Fibroblast of pulmonary artery (primary cell): ENCODE measurements at regions not wholly inside any gene's neighbourhood (a gene's known extent, or its start where the extent isn't known, plus 50 kb on each side); places are given as distances from the start of the nearest gene placed in this dataset.
"Not testable (repeated sequence)": the region's sequence is repeated elsewhere in the genome, so short reads cannot be mapped to it uniquely, and the experiment has no call there.

Source experiments
- DNase-seq: peaks from one replicate; pipeline ENCODE4 v3.0.0-alpha.2; 2010; ENCODE audit warnings: low read depth
- H3K4me3 ChIP-seq: replicated peaks from 2 replicates; pipeline ENCODE4 v1.5.1; 2011; ENCODE audit warnings: low read depth, mild to moderate bottlenecking, control low read depth, low read length, moderate library complexity
- CTCF ChIP-seq: IDR thresholded peaks from 2 replicates; pipeline ENCODE4 v1.5.1; 2011; ENCODE audit warnings: mild to moderate bottlenecking, control low read depth, low read length, inconsistent platforms; ENCODE audit errors: missing control alignments

GRCh38 chr5:51622161-51622790 lies 239.0 kb downstream of the ISL1 start:
- DNase-seq, result no peak
- no peak for TF ChIP-seq CTCF

GRCh38 chr5:51625224-51625968 lies 242.1 kb downstream of the ISL1 start:
- TF ChIP-seq CTCF, result no peak

More at GRCh38 chr5:51622161-51622790, 239.0 kb downstream of the ISL1 start:
- no peak overlapping the region for H3K4me3 ChIP-seq

GRCh38 chr5:51632027-51632426 lies 248.8 kb downstream of the ISL1 start:
- no peak for TF ChIP-seq CTCF
- H3K4me3 ChIP-seq, result no peak overlapping the region
- DNase-seq, result no peak

More at GRCh38 chr5:51625224-51625968, 242.1 kb downstream of the ISL1 start:
- DNase-seq, result no peak
- no peak overlapping the region for H3K4me3 ChIP-seq

GRCh38 chr5:51632793-51633192 lies 249.5 kb downstream of the ISL1 start:
- no peak for TF ChIP-seq CTCF
- DNase-seq, result peak; percentile 1
- no peak overlapping the region for H3K4me3 ChIP-seq

GRCh38 chr5:51636973-51637372 lies 253.7 kb downstream of the ISL1 start:
- H3K4me3 ChIP-seq, DNase-seq: not testable (repeated sequence)

- TF ChIP-seq CTCF, result no peak
- DNase-seq, result no peak
- no peak overlapping the region for H3K4me3 ChIP-seq
Observed at GRCh38 chr5:51644976-51645375, 261.7 kb downstream of the ISL1 start.

- no peak for DNase-seq
- no peak for TF ChIP-seq CTCF
- no peak overlapping the region for H3K4me3 ChIP-seq
Observed at GRCh38 chr5:51646482-51646881, 263.2 kb downstream of the ISL1 start.
